Prostate gland (tissue), 2 donors: ENCODE measurements at regions not wholly inside any gene's neighbourhood (a gene's known extent, or its start where the extent isn't known, plus 50 kb on each side); places are given as distances from the start of the nearest gene placed in this dataset.

ENCODE experiments used
- CTCF ChIP-seq, 4 experiments: fragments of 200-600 bp in 2 of 4; fragments of 450-650 bp in 2 of 4; sonication (generic) in 2 of 4; IDR thresholded peaks; 1 replicate in 3 of 4; 2 replicates in 1 of 4; pipeline ENCODE4 v1.5.1; 2016 to 2019; ENCODE audit warnings: antibody characterized with exemption in 4 of 4, mild to moderate bottlenecking in 2 of 4, moderate library complexity in 2 of 4
- POLR2A ChIP-seq: fragments of 450-650 bp; IDR thresholded peaks from one replicate; pipeline ENCODE4 v1.6.1; 2016; ENCODE audit warnings: antibody characterized with exemption, mild to moderate bottlenecking

GRCh38 chr6:167659046-167659445 is 167.7 kb upstream of the AFDN start:
- TF ChIP-seq CTCF (IDR thresholded peaks at IDR 0.05) (no peak), POLR2A (no peak)
